Erythroblast (primary cell): ENCODE measurements at regions not wholly inside any gene's neighbourhood (a gene's known extent, or its start where the extent isn't known, plus 50 kb on each side); places are given as distances from the start of the nearest gene placed in this dataset.

ENCODE experiments used
- GATA1 ChIP-seq: IDR thresholded peaks from 2 replicates; pipeline ENCODE4 v1.6.1; 2011; ENCODE audit warnings: low read depth, mild to moderate bottlenecking, control low read depth, low read length, moderate library complexity
- POLR2A ChIP-seq: IDR thresholded peaks from 2 replicates; pipeline ENCODE4 v1.6.1; 2011; ENCODE audit warnings: mild to moderate bottlenecking, low read length

DNA sequence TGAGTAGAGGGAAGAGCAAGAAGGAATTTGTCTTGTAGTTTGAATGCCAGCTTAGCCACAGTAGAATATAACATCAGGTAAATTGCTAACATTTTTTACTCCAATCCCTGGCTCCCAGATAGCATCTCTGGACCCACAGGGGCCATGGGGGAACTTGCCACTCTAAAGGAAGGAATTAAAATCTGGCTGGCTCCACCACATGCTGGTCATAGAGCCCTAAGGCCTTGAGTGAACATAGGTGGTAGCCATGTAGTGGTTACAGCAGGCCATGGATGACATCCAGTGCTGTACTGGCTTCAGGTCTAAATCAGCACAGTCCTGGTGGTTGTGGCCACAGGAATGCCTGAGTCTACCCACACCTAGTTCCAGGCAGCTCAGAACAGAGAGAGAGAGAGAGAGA lies 109.9 kb upstream of the RGMB start:
- TF ChIP-seq POLR2A (no peak), GATA1 (no peak)
